Neural cell (in vitro differentiated cells): ENCODE measurements at regions not wholly inside any gene's neighbourhood (a gene's known extent, or its start where the extent isn't known, plus 50 kb on each side); places are given as distances from the start of the nearest gene placed in this dataset.

ENCODE experiments used
- H2AFZ ChIP-seq: fragments of 200-600, 300-800 bp; sonication (generic), shearing (Covaris generic); 2 replicates; pipeline ENCODE4 v1.6.0; 2014; ENCODE audit warnings: low read depth, mild to moderate bottlenecking, antibody characterized with exemption, low read length, moderate library complexity
- H3F3A ChIP-seq: fragments of 200-600 bp; shearing (Covaris generic); 2 replicates; pipeline ENCODE4 v1.6.1; 2016; ENCODE audit warnings: mild to moderate bottlenecking, moderate library complexity, mixed read lengths, antibody characterized with exemption, low read length; ENCODE audit not compliant: insufficient read depth, poor library complexity, severe bottlenecking
- H3K27ac ChIP-seq: fragments of 200-600, 300-800 bp; sonication (generic), shearing (Covaris generic); 2 replicates; pipeline ENCODE4 v1.5.1; 2014; ENCODE audit warnings: mild to moderate bottlenecking, low read length, moderate library complexity
- H3K27me3 ChIP-seq: fragments of 300-800, 200-600 bp; sonication (generic), shearing (Covaris generic); 2 replicates; pipeline ENCODE4 v1.6.0; 2014; ENCODE audit warnings: mild to moderate bottlenecking, low read depth, low read length, moderate library complexity; ENCODE audit not compliant: insufficient read depth
- H3K36me3 ChIP-seq: fragments of 300-800, 200-600 bp; sonication (generic), shearing (Covaris generic); 2 replicates; pipeline ENCODE4 v1.5.1; 2014; ENCODE audit warnings: mild to moderate bottlenecking, antibody characterized with exemption, low read length, moderate library complexity; ENCODE audit not compliant: insufficient read depth
- H3K4me2 ChIP-seq: fragments of 300-800, 200-600 bp; sonication (generic), shearing (Covaris generic); 2 replicates; pipeline ENCODE4 v1.6.0; 2014; ENCODE audit warnings: mild to moderate bottlenecking, low read length
- H3K4me3 ChIP-seq: fragments of 300-800, 200-600 bp; sonication (generic), shearing (Covaris generic); 2 replicates; pipeline ENCODE4 v1.5.1; 2014; ENCODE audit warnings: mild to moderate bottlenecking, low read length, moderate library complexity
- H3K79me2 ChIP-seq: fragments of 200-600 bp; shearing (Covaris generic); replicated peaks from 2 replicates; pipeline ENCODE4 v1.6.0; 2014; ENCODE audit warnings: mild to moderate bottlenecking, low read length, moderate library complexity; ENCODE audit not compliant: insufficient read depth
- H3K9ac ChIP-seq: fragments of 300-800, 200-600 bp; sonication (generic), shearing (Covaris generic); 2 replicates; pipeline ENCODE4 v1.6.1; 2016; ENCODE audit warnings: mild to moderate bottlenecking, low read length, mixed read lengths
- H3K9me2 ChIP-seq: fragments of 200-600 bp; shearing (Covaris generic); 2 replicates; pipeline ENCODE4 v1.6.1; 2016; ENCODE audit warnings: mild to moderate bottlenecking, low read length, mixed read lengths; ENCODE audit not compliant: insufficient read depth
- H3K9me3 ChIP-seq: fragments of 200-600, 300-800 bp; sonication (generic), shearing (Covaris generic); 2 replicates; pipeline ENCODE4 v1.6.1; 2016; ENCODE audit warnings: mild to moderate bottlenecking, mixed run types, low read length, moderate library complexity, mixed read lengths
- H4K20me1 ChIP-seq: fragments of 200-600 bp; shearing (Covaris generic); 2 replicates; pipeline ENCODE4 v1.6.1; 2016; ENCODE audit warnings: mild to moderate bottlenecking, mixed run types; ENCODE audit not compliant: insufficient read depth
- CTCF ChIP-seq: fragments of 450-650 bp; IDR thresholded peaks from 2 replicates; pipeline ENCODE4 v1.5.1; 2014; ENCODE audit warnings: antibody characterized with exemption, mild to moderate bottlenecking, moderate library complexity; ENCODE audit not compliant: poor library complexity, severe bottlenecking
- EP300 ChIP-seq: fragments of 450-650 bp; conservative IDR thresholded peaks from 2 replicates; pipeline ENCODE4 v1.6.1; 2014; ENCODE audit warnings: antibody characterized with exemption, mild to moderate bottlenecking, moderate library complexity; ENCODE audit not compliant: poor library complexity, severe bottlenecking
- EZH2 ChIP-seq: fragments of 200-600, 300-800 bp; shearing (Covaris generic), sonication (generic); IDR thresholded peaks from 2 replicates; pipeline ENCODE4 v1.6.1; 2014; ENCODE audit warnings: antibody characterized with exemption, low read length, borderline replicate concordance, mild to moderate bottlenecking; ENCODE audit not compliant: insufficient read depth, poor library complexity, severe bottlenecking
- MXI1 ChIP-seq: fragments of 450-650 bp; conservative IDR thresholded peaks from 2 replicates; pipeline ENCODE4 v1.6.1; 2014; ENCODE audit warnings: antibody characterized with exemption, mild to moderate bottlenecking; ENCODE audit not compliant: poor library complexity, severe bottlenecking
- POLR2AphosphoS5 ChIP-seq: IDR thresholded peaks from 2 replicates; pipeline ENCODE4 v1.6.1; 2012
- RAD21 ChIP-seq: fragments of 450-650 bp; conservative IDR thresholded peaks from 2 replicates; pipeline ENCODE4 v1.6.1; 2014; ENCODE audit warnings: antibody characterized with exemption, mild to moderate bottlenecking, moderate library complexity
- REST ChIP-seq: IDR thresholded peaks from 2 replicates; pipeline ENCODE4 v1.6.1; 2012; ENCODE audit warnings: borderline replicate concordance
- SMC3 ChIP-seq: fragments of 450-650 bp; conservative IDR thresholded peaks from 2 replicates; pipeline ENCODE4 v1.6.1; 2014; ENCODE audit warnings: antibody characterized with exemption, mild to moderate bottlenecking, moderate library complexity; ENCODE audit not compliant: poor library complexity
- TAF1 ChIP-seq: IDR thresholded peaks from 2 replicates; pipeline ENCODE4 v1.6.1; 2012; ENCODE audit warnings: low read depth

- no peak overlapping the region for H3K27ac ChIP-seq
- no peaks in the 10 kb centered on the region for H3F3A ChIP-seq
- H2AFZ ChIP-seq = no peak overlapping the region
- H3K9me3 ChIP-seq = no peaks in the 10 kb centered on the region
- H3K9ac ChIP-seq = no peak overlapping the region
- H3K36me3 ChIP-seq = no peaks in the 10 kb centered on the region
- no peak overlapping the region for H3K4me3 ChIP-seq
- no peak for TF ChIP-seq POLR2AphosphoS5
- TF ChIP-seq EZH2 = no peak
- TF ChIP-seq TAF1 = no peak
- no peak for TF ChIP-seq CTCF
- no peak for TF ChIP-seq RAD21
- H3K79me2 ChIP-seq = no peaks in the 10 kb centered on the region
- H3K4me2 ChIP-seq = no peak overlapping the region
- no peaks in the 10 kb centered on the region for H3K9me2 ChIP-seq
- no peaks in the 10 kb centered on the region for H4K20me1 ChIP-seq
- H3K27me3 ChIP-seq = no peaks in the 10 kb centered on the region
These were observed 181.0 kb upstream of the GHR start for GRCh38 chr5:42242210-42242609.

GRCh38 chr5:42242881-42243485 is 180.3 kb upstream of the GHR start:
- Histone ChIP-seq H3K9me3 (no peaks in the 10 kb centered on the region), H3F3A (no peaks in the 10 kb centered on the region), H3K27me3 (no peaks in the 10 kb centered on the region), H3K9ac (no peak overlapping the region), H3K27ac (no peak overlapping the region), H3K4me2 (no peak overlapping the region), H3K79me2 (no peaks in the 10 kb centered on the region), H3K4me3 (no peak overlapping the region), H3K36me3 (no peaks in the 10 kb centered on the region), H4K20me1 (no peaks in the 10 kb centered on the region), H3K9me2 (no peaks in the 10 kb centered on the region), H2AFZ (no peak overlapping the region)
- TF ChIP-seq EP300 (no peak), REST (no peak), SMC3 (no peak), MXI1 (no peak), CTCF (no peak), POLR2AphosphoS5 (no peak), EZH2 (no peak), TAF1 (no peak), RAD21 (no peak)
